SJSA1 (cell line): ENCODE measurements at regions not wholly inside any gene's neighbourhood (a gene's known extent, or its start where the extent isn't known, plus 50 kb on each side); places are given as distances from the start of the nearest gene placed in this dataset.
"Not testable (repeated sequence)": the region's sequence is repeated elsewhere in the genome, so short reads cannot be mapped to it uniquely, and the experiment has no call there.

Experiments used
- DNase-seq, 2 experiments: peaks; one replicate each; pipeline ENCODE4 v3.0.0-alpha.2; 2015 to 2020; ENCODE audit warnings: low spot score in 2 of 2, low read depth in 1 of 2
- H3K27ac ChIP-seq: fragments of 250-450 bp; sonication (Bioruptor Pico); 2 replicates; pipeline ENCODE4 v1.5.1; 2020; ENCODE audit warnings: mild to moderate bottlenecking, moderate library complexity
- H3K27me3 ChIP-seq: fragments of 250-450 bp; sonication (Bioruptor Pico); replicated peaks from 2 replicates; pipeline ENCODE4 v1.5.1; 2020; ENCODE audit warnings: mild to moderate bottlenecking, moderate library complexity
- H3K36me3 ChIP-seq: fragments of 250-450 bp; sonication (Bioruptor Pico); 2 replicates; pipeline ENCODE4 v1.5.1; 2020; ENCODE audit warnings: mild to moderate bottlenecking
- H3K4me1 ChIP-seq: fragments of 250-450 bp; sonication (Bioruptor Pico); replicated peaks from 2 replicates; pipeline ENCODE4 v1.6.1; 2021; ENCODE audit warnings: mild to moderate bottlenecking
- H3K4me3 ChIP-seq: fragments of 250-450 bp; sonication (Bioruptor Pico); 2 replicates; pipeline ENCODE4 v1.5.1; 2020; ENCODE audit warnings: mild to moderate bottlenecking
- H3K9me3 ChIP-seq: fragments of 250-450 bp; sonication (Bioruptor Pico); replicated peaks from 2 replicates; pipeline ENCODE4 v1.5.1; 2020; ENCODE audit warnings: mild to moderate bottlenecking

DNA sequence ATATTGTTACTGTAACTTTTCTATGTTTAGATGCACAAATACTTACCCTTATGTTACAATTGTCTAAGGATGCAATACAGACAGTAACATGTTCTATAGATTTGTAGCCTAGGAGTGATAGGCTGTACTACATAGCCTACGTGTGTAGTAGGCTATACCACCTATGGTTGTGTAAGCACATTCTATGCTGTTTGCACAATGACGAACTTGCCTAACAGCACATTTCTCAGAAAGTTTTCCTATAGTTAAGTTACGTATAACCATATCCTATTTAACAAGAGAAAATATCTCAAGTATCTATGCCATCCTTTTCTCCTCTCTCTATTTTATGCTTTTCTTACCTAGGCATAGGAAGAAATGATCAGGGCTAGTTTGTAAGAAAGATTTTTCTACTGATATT is 710.8 kb upstream of the HTR2C start:
- no peak for DNase-seq
- Histone ChIP-seq H3K36me3 (no peaks in the 10 kb centered on the region), H3K4me1 (no peaks in the 10 kb centered on the region), H3K27me3 (no peaks in the 10 kb centered on the region), H3K27ac (no peak overlapping the region), H3K9me3 (no peaks in the 10 kb centered on the region), H3K4me3 (no peak overlapping the region)

- DNase-seq: no peak
- Histone ChIP-seq H3K9me3 (no peaks in the 10 kb centered on the region), H3K27ac (no peak overlapping the region), H3K27me3 (no peaks in the 10 kb centered on the region), H3K4me3 (no peak overlapping the region), H3K36me3 (no peaks in the 10 kb centered on the region), H3K4me1 (no peaks in the 10 kb centered on the region)
These were observed 715.2 kb upstream of the HTR2C start for GRCh38 chrX:113868711-113869110.

DNA sequence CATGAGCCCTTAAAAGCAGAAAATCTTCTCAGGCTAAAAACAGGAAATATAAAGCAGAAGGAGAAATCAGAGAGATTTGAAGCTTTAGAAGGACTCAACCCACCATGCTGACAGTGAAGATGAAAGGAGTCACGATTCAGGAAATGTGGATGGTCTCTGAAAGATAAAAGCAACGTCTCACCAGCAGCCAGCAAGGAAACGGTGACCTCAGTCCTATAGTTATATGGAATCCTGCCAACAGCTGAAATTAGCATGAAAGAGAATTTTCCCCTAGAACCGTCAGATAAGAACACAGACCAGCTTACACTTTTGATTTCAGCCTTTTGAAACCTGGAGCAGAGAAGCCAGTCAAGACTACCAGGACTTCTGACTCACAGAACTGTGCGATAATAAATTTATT is 715.7 kb upstream of the HTR2C start:
- H3K9me3 ChIP-seq: no peaks in the 10 kb centered on the region
- no peak overlapping the region for H3K27ac ChIP-seq
- H3K4me1 ChIP-seq: no peaks in the 10 kb centered on the region
- no peak overlapping the region for H3K4me3 ChIP-seq
- H3K36me3 ChIP-seq: no peaks in the 10 kb centered on the region
- H3K27me3 ChIP-seq: no peaks in the 10 kb centered on the region
- DNase-seq: no peak

- Histone ChIP-seq H3K4me1 (no peaks in the 10 kb centered on the region), H3K27ac (no peak overlapping the region), H3K36me3 (no peaks in the 10 kb centered on the region), H3K9me3 (no peaks in the 10 kb centered on the region), H3K4me3 (no peak overlapping the region), H3K27me3 (no peaks in the 10 kb centered on the region)
- DNase-seq: no peak
These were observed 734.5 kb upstream of the HTR2C start for GRCh38 chrX:113849408-113849807.

DNA sequence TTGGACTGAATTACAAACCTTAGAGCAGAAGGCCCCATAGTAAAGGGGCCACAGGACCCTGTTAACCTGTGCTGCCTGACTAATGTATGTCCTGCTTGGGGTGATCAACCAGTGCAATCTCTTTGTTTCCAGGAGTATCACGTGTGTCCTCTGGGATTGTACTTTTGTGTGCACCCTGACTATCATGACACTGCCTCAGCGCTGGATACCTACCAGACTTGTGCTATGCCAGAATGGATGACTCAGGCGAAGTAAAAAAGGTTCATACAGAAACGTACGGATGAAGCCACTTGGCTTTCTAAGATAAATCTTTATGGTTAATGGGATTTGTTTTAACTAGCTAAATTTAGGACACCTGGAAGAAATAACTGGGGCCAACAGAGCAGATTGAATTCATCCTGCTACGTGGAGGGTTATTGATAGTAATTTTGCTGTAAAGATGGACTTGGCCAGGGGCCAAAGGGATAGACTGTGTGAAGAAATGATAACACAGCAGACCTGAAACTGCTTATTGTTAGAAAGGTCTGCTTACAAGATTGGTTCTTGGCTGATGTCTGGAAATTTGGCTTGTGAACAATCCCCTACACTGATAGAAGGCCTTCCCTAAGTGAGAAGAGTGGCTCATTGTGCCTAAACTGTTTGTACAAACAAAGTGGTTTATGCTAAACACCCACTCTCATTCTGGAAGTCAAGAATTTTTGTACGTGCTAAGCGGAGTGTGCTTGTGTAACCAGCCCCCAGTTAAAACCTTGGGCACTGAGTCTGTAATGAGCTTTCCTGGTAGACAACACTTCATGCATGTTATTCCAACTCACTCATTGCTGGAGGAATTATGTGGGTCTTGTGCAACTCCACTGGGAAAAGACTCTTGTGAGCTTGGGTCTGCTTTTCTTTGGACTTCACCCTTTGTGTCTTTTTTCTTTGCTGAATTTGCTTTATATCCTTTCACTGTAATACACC is 750.5 kb upstream of the HTR2C start:
- no peaks in the 10 kb centered on the region for H3K4me1 ChIP-seq
- no peaks in the 10 kb centered on the region for H3K9me3 ChIP-seq

DNA sequence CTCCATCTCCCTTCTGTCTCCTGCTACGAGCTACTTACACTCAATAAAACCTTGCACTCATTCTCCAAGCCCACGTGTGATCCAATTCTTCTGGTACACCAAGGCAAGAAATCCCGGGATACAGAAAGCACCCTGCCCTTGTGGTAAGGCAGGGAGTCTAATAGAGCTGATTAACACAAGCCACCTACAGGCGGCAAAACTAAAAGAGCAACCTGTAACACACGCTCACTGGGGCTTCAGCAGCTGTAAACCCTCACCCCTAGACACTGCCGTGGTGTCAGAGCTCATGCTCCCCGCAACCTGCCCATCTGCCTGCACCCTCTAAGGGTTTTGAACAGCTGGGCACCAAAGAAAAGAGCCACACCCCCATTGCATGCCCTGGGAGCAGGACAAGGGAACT is 755.4 kb upstream of the HTR2C start:
- Histone ChIP-seq H3K27ac (no peak overlapping the region), H3K4me1 (no peaks in the 10 kb centered on the region), H3K4me3 (no peak overlapping the region), H3K9me3 (no peaks in the 10 kb centered on the region), H3K27me3 (no peaks in the 10 kb centered on the region), H3K36me3 (no peaks in the 10 kb centered on the region)
- DNase-seq: no peak

More for the DNA sequence above, 750.5 kb upstream of the HTR2C start:
- H3K4me3 ChIP-seq: no peak overlapping the region
- H3K27me3 ChIP-seq: no peaks in the 10 kb centered on the region
- no peak for DNase-seq
- H3K36me3 ChIP-seq: no peaks in the 10 kb centered on the region
- no peak overlapping the region for H3K27ac ChIP-seq

DNA sequence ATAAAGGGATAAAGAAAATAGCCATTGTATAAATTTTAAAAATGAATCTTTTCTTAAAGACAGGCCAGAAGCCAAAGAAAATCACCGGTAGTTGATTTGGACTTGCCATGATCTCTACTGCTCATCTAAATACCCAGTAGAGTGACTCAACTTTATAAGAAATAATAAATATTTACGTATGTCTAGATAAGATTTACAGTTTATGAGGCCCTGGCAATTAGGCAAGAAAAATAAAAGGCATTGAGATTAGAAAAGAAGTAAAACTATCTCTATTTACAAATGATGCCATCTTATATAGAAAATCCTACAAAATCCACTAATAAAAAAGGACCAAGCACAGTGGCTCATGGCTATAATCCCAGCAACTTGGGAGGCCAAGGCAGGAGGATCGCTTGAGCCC is 765.5 kb upstream of the HTR2C start:
- Histone ChIP-seq H3K4me1 (no peaks in the 10 kb centered on the region), H3K27ac (no peak overlapping the region), H3K9me3 (no peaks in the 10 kb centered on the region), H3K4me3 (no peak overlapping the region), H3K36me3 (no peaks in the 10 kb centered on the region), H3K27me3 (no peaks in the 10 kb centered on the region)
- DNase-seq: no peak

DNA sequence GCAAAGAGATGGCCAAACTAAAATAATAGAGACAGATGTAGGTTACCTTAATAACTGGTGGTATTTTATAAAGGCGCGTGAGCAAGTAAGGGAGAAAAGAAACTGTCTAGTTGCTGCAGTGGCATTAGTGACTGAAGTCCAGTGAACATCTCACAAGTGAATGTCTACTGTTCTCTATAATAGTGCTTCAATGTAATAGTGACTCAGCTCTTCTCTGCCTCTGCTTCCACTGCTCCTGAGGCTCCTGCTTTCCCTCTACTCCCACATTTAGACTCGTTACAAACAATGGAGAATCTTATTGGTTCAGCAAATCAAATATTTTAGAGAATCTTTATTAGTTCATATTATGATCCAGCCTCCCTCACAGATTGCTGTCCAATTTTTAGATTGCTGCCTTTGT is 779.1 kb upstream of the HTR2C start:
- Histone ChIP-seq H3K36me3 (no peaks in the 10 kb centered on the region), H3K4me3 (no peak overlapping the region), H3K4me1 (no peaks in the 10 kb centered on the region), H3K9me3 (no peaks in the 10 kb centered on the region), H3K27ac (no peak overlapping the region), H3K27me3 (no peaks in the 10 kb centered on the region)
- DNase-seq: no peak

DNA sequence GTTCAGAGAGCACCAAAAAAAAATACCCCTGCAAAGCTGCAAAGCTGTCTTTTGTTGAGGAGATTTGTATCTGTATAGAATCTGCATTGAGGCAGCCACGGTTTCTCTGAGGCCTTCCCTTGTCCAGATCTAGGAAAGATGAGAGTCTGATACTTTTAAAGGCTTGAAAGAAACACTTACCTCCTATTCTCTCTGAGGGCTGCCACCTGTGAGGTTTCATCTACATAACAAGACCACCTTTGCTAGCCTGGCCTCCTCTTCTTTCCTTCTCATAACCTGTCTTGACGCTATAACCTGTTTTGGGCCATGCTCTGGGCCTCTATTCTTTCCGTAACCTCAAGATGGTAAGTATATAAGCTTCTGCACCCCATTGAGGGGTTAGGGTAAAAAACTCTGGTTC is 779.6 kb upstream of the HTR2C start:
- no peak overlapping the region for H3K27ac ChIP-seq
- no peaks in the 10 kb centered on the region for H3K9me3 ChIP-seq
- no peak overlapping the region for H3K4me3 ChIP-seq
- H3K36me3 ChIP-seq: no peaks in the 10 kb centered on the region
- no peaks in the 10 kb centered on the region for H3K27me3 ChIP-seq
- no peak for DNase-seq
- no peaks in the 10 kb centered on the region for H3K4me1 ChIP-seq

DNA sequence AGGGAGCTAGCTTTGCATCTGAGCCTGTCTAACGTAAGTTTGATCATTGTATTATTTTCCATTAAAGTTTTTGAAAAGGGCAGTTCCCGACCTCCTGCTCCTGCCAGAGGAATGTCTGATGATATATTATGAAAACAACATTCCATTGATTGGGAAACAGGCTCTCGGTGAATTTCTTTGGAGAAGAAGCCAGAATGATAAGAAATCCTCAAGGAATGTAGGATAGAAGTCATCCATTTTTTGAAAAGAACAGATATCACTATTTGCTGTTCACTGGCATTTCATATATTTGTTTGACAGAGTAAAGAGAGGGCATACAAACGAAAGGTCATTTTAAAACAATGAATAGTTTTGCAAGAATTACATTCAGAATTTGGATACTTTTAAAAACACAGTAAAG is 781.0 kb upstream of the HTR2C start:
- Histone ChIP-seq H3K36me3 (no peaks in the 10 kb centered on the region), H3K27me3 (no peaks in the 10 kb centered on the region), H3K9me3 (no peaks in the 10 kb centered on the region), H3K4me1 (no peaks in the 10 kb centered on the region), H3K27ac (no peak overlapping the region), H3K4me3 (no peak overlapping the region)
- DNase-seq: no peak

DNA sequence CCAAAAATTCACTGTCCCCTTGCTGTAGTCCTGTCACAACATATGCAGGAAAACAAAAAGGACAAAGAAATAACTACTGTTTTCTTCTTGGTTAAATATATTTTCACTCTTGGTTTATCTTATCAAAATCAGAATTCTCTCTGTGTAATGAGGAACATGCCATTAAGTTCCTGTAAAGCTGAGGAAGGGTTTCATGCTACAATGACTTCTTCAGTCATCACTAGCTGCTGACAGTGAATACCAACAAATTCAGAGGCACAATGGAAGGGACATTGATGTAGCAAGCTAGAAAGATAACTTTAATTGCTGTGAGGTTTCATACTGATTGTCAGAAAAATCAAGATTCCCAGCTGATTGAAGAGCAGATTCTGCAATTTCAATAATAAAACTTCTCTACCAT is 782.9 kb upstream of the HTR2C start:
- H3K36me3 ChIP-seq: no peaks in the 10 kb centered on the region
- H3K9me3 ChIP-seq: no peaks in the 10 kb centered on the region
- no peaks in the 10 kb centered on the region for H3K27me3 ChIP-seq
- no peak for DNase-seq
- H3K27ac ChIP-seq: no peak overlapping the region
- H3K4me1 ChIP-seq: no peaks in the 10 kb centered on the region
- no peak overlapping the region for H3K4me3 ChIP-seq

GRCh38 chrX:113793563-113793962 is 790.3 kb upstream of the HTR2C start:
- H3K4me3 ChIP-seq: no peak overlapping the region
- H3K27me3 ChIP-seq: no peaks in the 10 kb centered on the region
- H3K4me1 ChIP-seq: no peaks in the 10 kb centered on the region
- no peaks in the 10 kb centered on the region for H3K9me3 ChIP-seq
- H3K36me3 ChIP-seq: no peaks in the 10 kb centered on the region
- no peak for DNase-seq
- H3K27ac ChIP-seq: no peak overlapping the region

DNA sequence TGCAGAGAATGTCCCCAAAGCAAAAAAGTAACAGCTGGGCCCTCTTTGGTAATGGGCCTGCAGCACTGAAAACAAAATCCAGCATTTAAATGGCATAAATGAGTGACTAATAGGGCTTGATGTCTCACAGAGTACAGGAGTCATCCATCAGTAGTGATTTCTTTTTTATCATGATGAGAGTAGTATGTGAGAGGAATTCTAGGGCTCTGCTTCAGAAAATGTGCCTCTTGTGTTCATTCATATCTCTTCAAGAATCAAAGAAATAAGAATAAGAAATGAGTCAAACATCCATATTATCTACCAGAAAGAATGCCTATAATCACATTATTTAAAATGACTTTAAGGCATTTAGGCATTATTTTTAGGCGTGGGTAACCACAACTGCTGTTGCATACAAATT is 792.9 kb upstream of the HTR2C start:
- no peak for DNase-seq
- no peak overlapping the region for H3K27ac ChIP-seq
- H3K36me3 ChIP-seq: no peaks in the 10 kb centered on the region
- no peaks in the 10 kb centered on the region for H3K9me3 ChIP-seq
- no peaks in the 10 kb centered on the region for H3K27me3 ChIP-seq
- H3K4me3 ChIP-seq: no peak overlapping the region
- H3K4me1 ChIP-seq: no peaks in the 10 kb centered on the region

DNA sequence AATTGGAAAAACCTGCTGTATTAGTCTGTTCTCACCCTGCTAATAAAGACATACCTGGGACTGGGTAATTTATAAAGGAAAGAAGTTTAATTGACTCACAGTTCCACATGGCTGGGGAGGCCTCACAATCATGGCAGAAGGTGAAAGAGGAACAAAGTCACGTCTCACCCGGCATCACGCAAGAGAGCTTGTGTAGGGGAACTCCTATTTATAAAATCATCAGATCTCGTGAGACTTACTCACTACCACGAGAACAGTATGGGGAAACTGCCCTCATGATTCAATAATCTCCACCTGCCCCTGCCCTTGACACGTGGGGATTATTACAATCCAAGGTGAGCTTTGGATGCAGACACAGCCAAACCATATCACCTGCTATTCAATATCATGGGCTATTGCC is 799.1 kb upstream of the HTR2C start:
- not testable (repeated sequence) for H3K27ac ChIP-seq, H3K36me3 ChIP-seq, H3K9me3 ChIP-seq, H3K27me3 ChIP-seq, DNase-seq, H3K4me3 ChIP-seq, H3K4me1 ChIP-seq

- Histone ChIP-seq H3K36me3 (no peaks in the 10 kb centered on the region), H3K27ac (no peak overlapping the region), H3K4me1 (no peaks in the 10 kb centered on the region), H3K4me3 (no peak overlapping the region), H3K9me3 (no peaks in the 10 kb centered on the region), H3K27me3 (no peaks in the 10 kb centered on the region)
- DNase-seq: no peak
These were observed 813.1 kb upstream of the HTR2C start for GRCh38 chrX:113770806-113771205.
